Neural cell (in vitro differentiated cells): ENCODE measurements at regions not wholly inside any gene's neighbourhood (a gene's known extent, or its start where the extent isn't known, plus 50 kb on each side); places are given as distances from the start of the nearest gene placed in this dataset.

ENCODE experiments used
- H2AFZ ChIP-seq: fragments of 200-600, 300-800 bp; sonication (generic), shearing (Covaris generic); 2 replicates; pipeline ENCODE4 v1.6.0; 2014; ENCODE audit warnings: low read depth, mild to moderate bottlenecking, antibody characterized with exemption, low read length, moderate library complexity
- H3F3A ChIP-seq: fragments of 200-600 bp; shearing (Covaris generic); 2 replicates; pipeline ENCODE4 v1.6.1; 2016; ENCODE audit warnings: mild to moderate bottlenecking, moderate library complexity, mixed read lengths, antibody characterized with exemption, low read length; ENCODE audit not compliant: insufficient read depth, poor library complexity, severe bottlenecking
- H3K27ac ChIP-seq: fragments of 200-600, 300-800 bp; sonication (generic), shearing (Covaris generic); 2 replicates; pipeline ENCODE4 v1.5.1; 2014; ENCODE audit warnings: mild to moderate bottlenecking, low read length, moderate library complexity
- H3K27me3 ChIP-seq: fragments of 300-800, 200-600 bp; sonication (generic), shearing (Covaris generic); 2 replicates; pipeline ENCODE4 v1.6.0; 2014; ENCODE audit warnings: mild to moderate bottlenecking, low read depth, low read length, moderate library complexity; ENCODE audit not compliant: insufficient read depth
- H3K36me3 ChIP-seq: fragments of 300-800, 200-600 bp; sonication (generic), shearing (Covaris generic); 2 replicates; pipeline ENCODE4 v1.5.1; 2014; ENCODE audit warnings: mild to moderate bottlenecking, antibody characterized with exemption, low read length, moderate library complexity; ENCODE audit not compliant: insufficient read depth
- H3K4me2 ChIP-seq: fragments of 300-800, 200-600 bp; sonication (generic), shearing (Covaris generic); 2 replicates; pipeline ENCODE4 v1.6.0; 2014; ENCODE audit warnings: mild to moderate bottlenecking, low read length
- H3K4me3 ChIP-seq: fragments of 300-800, 200-600 bp; sonication (generic), shearing (Covaris generic); 2 replicates; pipeline ENCODE4 v1.5.1; 2014; ENCODE audit warnings: mild to moderate bottlenecking, low read length, moderate library complexity
- H3K79me2 ChIP-seq: fragments of 200-600 bp; shearing (Covaris generic); replicated peaks from 2 replicates; pipeline ENCODE4 v1.6.0; 2014; ENCODE audit warnings: mild to moderate bottlenecking, low read length, moderate library complexity; ENCODE audit not compliant: insufficient read depth
- H3K9ac ChIP-seq: fragments of 300-800, 200-600 bp; sonication (generic), shearing (Covaris generic); 2 replicates; pipeline ENCODE4 v1.6.1; 2016; ENCODE audit warnings: mild to moderate bottlenecking, low read length, mixed read lengths
- H3K9me2 ChIP-seq: fragments of 200-600 bp; shearing (Covaris generic); 2 replicates; pipeline ENCODE4 v1.6.1; 2016; ENCODE audit warnings: mild to moderate bottlenecking, low read length, mixed read lengths; ENCODE audit not compliant: insufficient read depth
- H3K9me3 ChIP-seq: fragments of 200-600, 300-800 bp; sonication (generic), shearing (Covaris generic); 2 replicates; pipeline ENCODE4 v1.6.1; 2016; ENCODE audit warnings: mild to moderate bottlenecking, mixed run types, low read length, moderate library complexity, mixed read lengths
- H4K20me1 ChIP-seq: fragments of 200-600 bp; shearing (Covaris generic); 2 replicates; pipeline ENCODE4 v1.6.1; 2016; ENCODE audit warnings: mild to moderate bottlenecking, mixed run types; ENCODE audit not compliant: insufficient read depth
- EP300 ChIP-seq: fragments of 450-650 bp; conservative IDR thresholded peaks from 2 replicates; pipeline ENCODE4 v1.6.1; 2014; ENCODE audit warnings: antibody characterized with exemption, mild to moderate bottlenecking, moderate library complexity; ENCODE audit not compliant: poor library complexity, severe bottlenecking
- MXI1 ChIP-seq: fragments of 450-650 bp; conservative IDR thresholded peaks from 2 replicates; pipeline ENCODE4 v1.6.1; 2014; ENCODE audit warnings: antibody characterized with exemption, mild to moderate bottlenecking; ENCODE audit not compliant: poor library complexity, severe bottlenecking
- POLR2AphosphoS5 ChIP-seq: IDR thresholded peaks from 2 replicates; pipeline ENCODE4 v1.6.1; 2012
- RAD21 ChIP-seq: fragments of 450-650 bp; conservative IDR thresholded peaks from 2 replicates; pipeline ENCODE4 v1.6.1; 2014; ENCODE audit warnings: antibody characterized with exemption, mild to moderate bottlenecking, moderate library complexity
- SMC3 ChIP-seq: fragments of 450-650 bp; conservative IDR thresholded peaks from 2 replicates; pipeline ENCODE4 v1.6.1; 2014; ENCODE audit warnings: antibody characterized with exemption, mild to moderate bottlenecking, moderate library complexity; ENCODE audit not compliant: poor library complexity
- TAF1 ChIP-seq: IDR thresholded peaks from 2 replicates; pipeline ENCODE4 v1.6.1; 2012; ENCODE audit warnings: low read depth
- TF ChIP-seq, protein P1 (sequence below): fragments of 450-650 bp; IDR thresholded peaks from 2 replicates; pipeline ENCODE4 v1.5.1; 2014; ENCODE audit warnings: antibody characterized with exemption, mild to moderate bottlenecking, moderate library complexity; ENCODE audit not compliant: poor library complexity, severe bottlenecking
- TF ChIP-seq, protein P2 (sequence below): IDR thresholded peaks from 2 replicates; pipeline ENCODE4 v1.6.1; 2012; ENCODE audit warnings: borderline replicate concordance

DNA sequence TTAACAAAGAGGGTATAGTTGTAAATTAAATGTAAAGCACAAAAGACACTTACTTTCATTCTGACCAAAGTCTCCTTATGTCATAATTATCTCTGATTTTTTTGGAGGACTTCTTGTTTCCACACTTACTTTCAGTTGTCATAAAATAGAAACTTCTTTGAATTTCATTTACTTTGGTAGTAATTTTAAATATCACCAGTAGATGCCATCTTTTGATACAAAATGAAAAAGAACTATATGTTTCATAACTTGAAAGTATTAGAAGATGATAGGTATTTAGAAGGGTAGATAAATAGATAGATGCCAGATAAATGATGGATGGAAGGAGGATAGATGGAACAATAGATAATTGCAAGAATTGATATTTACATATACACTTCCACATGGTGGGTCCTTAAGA, 1865.3 kb upstream of the CDH9 start:
- H3K4me2 ChIP-seq = no peak overlapping the region
- no peaks in the 10 kb centered on the region for H3K9me3 ChIP-seq
- no peak overlapping the region for H3K4me3 ChIP-seq
- H3K27ac ChIP-seq = no peak overlapping the region
- no peak for TF ChIP-seq MXI1
- TF ChIP-seq, protein P1, sequence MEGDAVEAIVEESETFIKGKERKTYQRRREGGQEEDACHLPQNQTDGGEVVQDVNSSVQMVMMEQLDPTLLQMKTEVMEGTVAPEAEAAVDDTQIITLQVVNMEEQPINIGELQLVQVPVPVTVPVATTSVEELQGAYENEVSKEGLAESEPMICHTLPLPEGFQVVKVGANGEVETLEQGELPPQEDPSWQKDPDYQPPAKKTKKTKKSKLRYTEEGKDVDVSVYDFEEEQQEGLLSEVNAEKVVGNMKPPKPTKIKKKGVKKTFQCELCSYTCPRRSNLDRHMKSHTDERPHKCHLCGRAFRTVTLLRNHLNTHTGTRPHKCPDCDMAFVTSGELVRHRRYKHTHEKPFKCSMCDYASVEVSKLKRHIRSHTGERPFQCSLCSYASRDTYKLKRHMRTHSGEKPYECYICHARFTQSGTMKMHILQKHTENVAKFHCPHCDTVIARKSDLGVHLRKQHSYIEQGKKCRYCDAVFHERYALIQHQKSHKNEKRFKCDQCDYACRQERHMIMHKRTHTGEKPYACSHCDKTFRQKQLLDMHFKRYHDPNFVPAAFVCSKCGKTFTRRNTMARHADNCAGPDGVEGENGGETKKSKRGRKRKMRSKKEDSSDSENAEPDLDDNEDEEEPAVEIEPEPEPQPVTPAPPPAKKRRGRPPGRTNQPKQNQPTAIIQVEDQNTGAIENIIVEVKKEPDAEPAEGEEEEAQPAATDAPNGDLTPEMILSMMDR = peak; percentile 61
- no peak for TF ChIP-seq EP300
- TF ChIP-seq TAF1 = no peak
- TF ChIP-seq RAD21 = peak; percentile 74
- no peak for TF ChIP-seq POLR2AphosphoS5
- TF ChIP-seq, protein P2, sequence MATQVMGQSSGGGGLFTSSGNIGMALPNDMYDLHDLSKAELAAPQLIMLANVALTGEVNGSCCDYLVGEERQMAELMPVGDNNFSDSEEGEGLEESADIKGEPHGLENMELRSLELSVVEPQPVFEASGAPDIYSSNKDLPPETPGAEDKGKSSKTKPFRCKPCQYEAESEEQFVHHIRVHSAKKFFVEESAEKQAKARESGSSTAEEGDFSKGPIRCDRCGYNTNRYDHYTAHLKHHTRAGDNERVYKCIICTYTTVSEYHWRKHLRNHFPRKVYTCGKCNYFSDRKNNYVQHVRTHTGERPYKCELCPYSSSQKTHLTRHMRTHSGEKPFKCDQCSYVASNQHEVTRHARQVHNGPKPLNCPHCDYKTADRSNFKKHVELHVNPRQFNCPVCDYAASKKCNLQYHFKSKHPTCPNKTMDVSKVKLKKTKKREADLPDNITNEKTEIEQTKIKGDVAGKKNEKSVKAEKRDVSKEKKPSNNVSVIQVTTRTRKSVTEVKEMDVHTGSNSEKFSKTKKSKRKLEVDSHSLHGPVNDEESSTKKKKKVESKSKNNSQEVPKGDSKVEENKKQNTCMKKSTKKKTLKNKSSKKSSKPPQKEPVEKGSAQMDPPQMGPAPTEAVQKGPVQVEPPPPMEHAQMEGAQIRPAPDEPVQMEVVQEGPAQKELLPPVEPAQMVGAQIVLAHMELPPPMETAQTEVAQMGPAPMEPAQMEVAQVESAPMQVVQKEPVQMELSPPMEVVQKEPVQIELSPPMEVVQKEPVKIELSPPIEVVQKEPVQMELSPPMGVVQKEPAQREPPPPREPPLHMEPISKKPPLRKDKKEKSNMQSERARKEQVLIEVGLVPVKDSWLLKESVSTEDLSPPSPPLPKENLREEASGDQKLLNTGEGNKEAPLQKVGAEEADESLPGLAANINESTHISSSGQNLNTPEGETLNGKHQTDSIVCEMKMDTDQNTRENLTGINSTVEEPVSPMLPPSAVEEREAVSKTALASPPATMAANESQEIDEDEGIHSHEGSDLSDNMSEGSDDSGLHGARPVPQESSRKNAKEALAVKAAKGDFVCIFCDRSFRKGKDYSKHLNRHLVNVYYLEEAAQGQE = no peak
- peak; percentile 69 for TF ChIP-seq SMC3
- no peaks in the 10 kb centered on the region for H3K27me3 ChIP-seq
- no peaks in the 10 kb centered on the region for H3K36me3 ChIP-seq
- no peaks in the 10 kb centered on the region for H3K79me2 ChIP-seq
- no peak overlapping the region for H2AFZ ChIP-seq
- no peaks in the 10 kb centered on the region for H4K20me1 ChIP-seq
- no peak overlapping the region for H3K9ac ChIP-seq
- H3F3A ChIP-seq = no peaks in the 10 kb centered on the region
- H3K9me2 ChIP-seq = no peaks in the 10 kb centered on the region

DNA sequence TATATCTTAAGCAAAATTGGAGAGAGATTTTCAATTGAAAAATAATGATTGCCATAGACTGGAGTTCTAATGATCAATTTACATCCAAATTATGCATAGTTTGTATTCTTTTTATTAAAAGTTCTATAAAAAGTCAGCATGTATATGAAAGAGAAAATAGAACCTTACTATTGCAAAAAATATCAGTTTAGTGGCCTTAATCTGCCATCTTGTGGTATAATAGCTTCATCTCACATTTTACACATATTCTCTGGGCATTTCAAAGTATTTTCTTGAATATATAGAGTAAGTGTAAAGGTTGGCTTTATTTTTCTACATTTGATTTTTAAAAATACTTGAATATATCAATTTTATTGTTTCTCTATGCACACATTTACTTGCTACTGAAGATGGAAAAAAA, 1858.6 kb upstream of the CDH9 start:
- Histone ChIP-seq H3K27me3 (no peaks in the 10 kb centered on the region), H4K20me1 (no peaks in the 10 kb centered on the region), H3K36me3 (no peaks in the 10 kb centered on the region), H3K9me3 (no peaks in the 10 kb centered on the region), H3K4me2 (no peak overlapping the region), H3F3A (no peaks in the 10 kb centered on the region), H2AFZ (no peak overlapping the region), H3K27ac (no peak overlapping the region), H3K9ac (no peak overlapping the region), H3K79me2 (no peaks in the 10 kb centered on the region), H3K9me2 (no peaks in the 10 kb centered on the region), H3K4me3 (no peak overlapping the region)
- TF ChIP-seq POLR2AphosphoS5 (no peak), TAF1 (no peak), RAD21 (peak; percentile 80), SMC3 (peak; percentile 77)
- TF ChIP-seq, protein P1 = peak; percentile 66
